Testis (tissue), 2 donors: ENCODE measurements at regions not wholly inside any gene's neighbourhood (a gene's known extent, or its start where the extent isn't known, plus 50 kb on each side); places are given as distances from the start of the nearest gene placed in this dataset.

Experiments used
- DNase-seq: peaks from one replicate; pipeline ENCODE4 v3.0.0-alpha.2; 2019
- H3K27ac ChIP-seq, 2 donors: fragments of 200-600 bp; sonication (generic); one replicate each; pipeline ENCODE4 v1.5.1; 2019
- H3K27me3 ChIP-seq: fragments of 200-600 bp; sonication (generic); one replicate; pipeline ENCODE4 v1.5.1; 2019
- H3K36me3 ChIP-seq: fragments of 200-600 bp; sonication (generic); one replicate; pipeline ENCODE4 v1.5.1; 2017; ENCODE audit warnings: low read depth; ENCODE audit errors: missing control alignments
- H3K4me1 ChIP-seq: fragments of 200-600 bp; sonication (generic); one replicate; pipeline ENCODE4 v1.5.1; 2019
- H3K4me3 ChIP-seq, 2 donors: fragments of 200-600 bp; sonication (generic); one replicate each; pipeline ENCODE4 v1.5.1; 2017 to 2019
- H3K9me3 ChIP-seq: fragments of 200-600 bp; sonication (generic); one replicate; pipeline ENCODE4 v1.5.1; 2017
- CTCF ChIP-seq, 3 experiments: fragments of 450-650 bp in 2 of 3; fragments of 200-600 bp in 1 of 3; sonication (generic) in 1 of 3; IDR thresholded peaks; one replicate each; pipeline ENCODE4 v1.5.1; 2016 to 2019; ENCODE audit warnings: antibody characterized with exemption in 3 of 3, mild to moderate bottlenecking in 2 of 3, moderate library complexity in 1 of 3
- POLR2A ChIP-seq: fragments of 450-650 bp; IDR thresholded peaks from one replicate; pipeline ENCODE4 v1.6.1; 2017; ENCODE audit warnings: antibody characterized with exemption, mild to moderate bottlenecking, moderate library complexity
- WGBS, 2 donors: methylation state at CpG; one replicate each; pipeline ENCODE4 v1.1.5; 2018; 5-methylcytosine and 5-hydroxymethylcytosine counted together
- intact Hi-C: fragments of 100-400 bp; cut with DNase I; formaldehyde crosslinking; loops from one replicate; pipeline ENCODE4 v1.15.1; 2023; ENCODE audit warnings: low total_unique reads

- Histone ChIP-seq H3K4me1 (no peaks in the 10 kb centered on the region), H3K27ac (no peak overlapping the region), H3K36me3 (no peaks in the 10 kb centered on the region), H3K9me3 (no peaks in the 10 kb centered on the region), H3K4me3 (no peak overlapping the region), H3K27me3 (no peaks in the 10 kb centered on the region)
- WGBS, 2 donors, result 80 to 84% methylated on average over 2 of the region's 2 CpGs
- TF ChIP-seq CTCF (IDR thresholded peaks at IDR 0.05) (no peak), POLR2A (no peak)
- intact Hi-C loops, result no loop called here
- no peak for DNase-seq
Observed at GRCh38 chr9:13790055-13790454, 510.6 kb upstream of the MPDZ start.

- DNase-seq, result no peak
Observed at GRCh38 chr9:13787234-13787833, 507.8 kb upstream of the MPDZ start.

GRCh38 chr9:13786711-13787110, 507.2 kb upstream of the MPDZ start:
- intact Hi-C loops, result no loop called here
- Histone ChIP-seq H3K4me3 (no peak overlapping the region), H3K36me3 (no peaks in the 10 kb centered on the region), H3K4me1 (no peaks in the 10 kb centered on the region), H3K27me3 (no peaks in the 10 kb centered on the region), H3K9me3 (no peaks in the 10 kb centered on the region), H3K27ac (peak overlapping the region in 1 of 2 donors; percentile 39)
- TF ChIP-seq CTCF (IDR thresholded peaks at IDR 0.05), result no peak
- no peak for TF ChIP-seq POLR2A
- DNase-seq, result no peak

More at GRCh38 chr9:13787234-13787833, 507.8 kb upstream of the MPDZ start:
- WGBS, 2 donors, result 42 to 47% methylated on average over 10 of the region's 10 CpGs
- TF ChIP-seq POLR2A (no peak), CTCF (IDR thresholded peaks at IDR 0.05) (no peak)
- intact Hi-C loops, result no loop called here
- H3K27ac ChIP-seq, result peak overlapping the region in 1 of 2 donors; percentile 39
- H3K4me1 ChIP-seq, result no peaks in the 10 kb centered on the region
- H3K36me3 ChIP-seq, result no peaks in the 10 kb centered on the region
- no peaks in the 10 kb centered on the region for H3K27me3 ChIP-seq
- no peaks in the 10 kb centered on the region for H3K9me3 ChIP-seq
- H3K4me3 ChIP-seq, result no peak overlapping the region

GRCh38 chr9:13786131-13786530, 506.6 kb upstream of the MPDZ start:
- Histone ChIP-seq H3K9me3 (no peaks in the 10 kb centered on the region), H3K4me1 (no peaks in the 10 kb centered on the region), H3K27me3 (no peaks in the 10 kb centered on the region), H3K27ac (no peak overlapping the region), H3K4me3 (no peak overlapping the region), H3K36me3 (no peaks in the 10 kb centered on the region)
- 88% methylated on average over 7 of the region's 7 CpGs for WGBS, 2 donors
- intact Hi-C loops, result no loop called here
- no peak for DNase-seq
- no peak for TF ChIP-seq POLR2A
- no peak for TF ChIP-seq CTCF (IDR thresholded peaks at IDR 0.05)

- DNase-seq, result no peak
- 75 to 96% methylated on average over 5 of the region's 5 CpGs for WGBS, 2 donors
- intact Hi-C loops, result no loop called here
- H3K9me3 ChIP-seq, result no peaks in the 10 kb centered on the region
- H3K27me3 ChIP-seq, result no peaks in the 10 kb centered on the region
- no peaks in the 10 kb centered on the region for H3K36me3 ChIP-seq
- no peak for TF ChIP-seq CTCF (IDR thresholded peaks at IDR 0.05)
- TF ChIP-seq POLR2A, result no peak
- no peak overlapping the region for H3K27ac ChIP-seq
- H3K4me3 ChIP-seq, result no peak overlapping the region
- no peaks in the 10 kb centered on the region for H3K4me1 ChIP-seq
Observed at GRCh38 chr9:13779106-13779505, 499.6 kb upstream of the MPDZ start.
